Activated CD8-positive, alpha-beta memory T cell treated with anti-CD3 and anti-CD28 coated beads, Interleukin-2, amount 10 ng/mL, durations not matched to agents 7 days and 5 days (primary cell): ENCODE measurements at regions not wholly inside any gene's neighbourhood (a gene's known extent, or its start where the extent isn't known, plus 50 kb on each side); places are given as distances from the start of the nearest gene placed in this dataset.

ENCODE experiments used
- ATAC-seq: fragments of 150-1000 bp; cut with Tn5 transposase; one replicate; pipeline ENCODE4 v1.10.0; 2021; ENCODE audit warnings: moderate library complexity
- CTCF ChIA-PET: fragments of 350-600 bp; sonication (Branson Sonifier 250); formaldehyde crosslinking; loops from one replicate; lab custom pipeline; 2021; ENCODE audit warnings: antibody characterized with exemption; lab: Charles Lee
- DNase-seq: peaks from one replicate; pipeline ENCODE4 v3.0.0-alpha.2; 2020
- H3K27ac Mint-ChIP-seq: one replicate; pipeline ENCODE4 v1.8.0; 2021; ENCODE audit warnings: mild to moderate bottlenecking, mixed read lengths
- H3K27me3 Mint-ChIP-seq: one replicate; pipeline ENCODE4 v1.8.0; 2021; ENCODE audit warnings: mixed read lengths
- H3K36me3 Mint-ChIP-seq: one replicate; pipeline ENCODE4 v1.8.0; 2021; ENCODE audit warnings: mild to moderate bottlenecking, mixed read lengths
- H3K4me1 Mint-ChIP-seq: one replicate; pipeline ENCODE4 v1.8.0; 2021; ENCODE audit warnings: mixed read lengths
- H3K4me3 Mint-ChIP-seq: one replicate; pipeline ENCODE4 v1.8.0; 2021; ENCODE audit warnings: mild to moderate bottlenecking, moderate library complexity, mixed read lengths
- H3K9me3 Mint-ChIP-seq: one replicate; pipeline ENCODE4 v1.8.0; 2022; ENCODE audit warnings: low read depth, mixed read lengths

- Mint-ChIP-seq H3K4me1 (no peaks in the 10 kb centered on the region), H3K36me3 (no peaks in the 10 kb centered on the region), H3K27me3 (no peaks in the 10 kb centered on the region), H3K9me3 (peaks cover 9% of the 10 kb centered on the region), H3K4me3 (no peak overlapping the region), H3K27ac (no peak overlapping the region)
- CTCF ChIA-PET: no interaction called here
- DNase-seq (no peak), ATAC-seq (no peak)
These were observed 480.0 kb downstream of the NLGN4X start for GRCh38 chrX:5748586-5749150.

DNA sequence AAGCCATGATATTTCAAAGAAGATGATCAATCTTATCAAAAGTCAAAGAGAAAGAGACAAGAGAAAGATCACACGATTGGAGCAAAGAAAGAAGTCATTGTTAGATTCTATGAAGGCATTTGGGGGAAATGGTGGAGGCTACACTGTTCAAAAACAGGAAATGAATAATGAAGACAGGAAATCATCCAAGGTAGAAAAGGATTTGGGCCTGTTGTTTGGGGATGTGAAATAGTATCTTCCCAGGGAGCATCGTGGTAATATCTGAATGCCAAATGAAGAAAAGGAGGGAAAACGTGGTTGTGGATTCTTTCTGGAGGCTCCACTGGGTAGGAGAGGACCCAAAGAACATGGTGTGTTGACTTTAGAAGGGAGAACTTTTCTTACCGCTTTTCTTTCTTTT lies 482.4 kb downstream of the NLGN4X start:
- Mint-ChIP-seq H3K36me3 (no peaks in the 10 kb centered on the region), H3K27me3 (no peaks in the 10 kb centered on the region), H3K9me3 (peaks cover 9% of the 10 kb centered on the region), H3K4me3 (no peak overlapping the region), H3K27ac (no peak overlapping the region), H3K4me1 (no peaks in the 10 kb centered on the region)
- ATAC-seq (no peak), DNase-seq (no peak)
- CTCF ChIA-PET: no interaction called here

DNA sequence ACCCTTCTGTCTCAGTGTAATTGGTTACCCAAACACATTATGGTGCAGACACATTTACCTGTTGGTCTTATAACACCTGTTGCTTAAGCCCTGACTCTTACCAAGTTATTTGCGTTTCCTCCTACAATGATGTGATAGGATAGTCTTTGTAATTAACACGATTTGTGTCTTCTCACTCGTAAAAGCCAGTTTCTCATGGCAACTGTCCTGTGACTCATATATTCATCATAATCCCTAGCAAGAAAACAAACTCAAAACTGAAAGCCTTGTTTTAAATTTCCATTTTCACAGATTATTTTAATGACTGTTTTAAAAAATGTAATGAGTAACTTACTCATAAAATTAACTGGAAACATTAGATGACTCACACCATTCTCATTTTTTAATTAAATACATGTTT lies 495.2 kb downstream of the NLGN4X start:
- Mint-ChIP-seq H3K27ac (no peak overlapping the region), H3K4me3 (no peak overlapping the region), H3K27me3 (no peaks in the 10 kb centered on the region), H3K9me3 (peaks cover 2% of the 10 kb centered on the region), H3K4me1 (no peaks in the 10 kb centered on the region), H3K36me3 (no peaks in the 10 kb centered on the region)
- ATAC-seq (no peak), DNase-seq (no peak)
- CTCF ChIA-PET: no interaction called here

GRCh38 chrX:5730556-5730955 lies 498.1 kb downstream of the NLGN4X start:
- H3K27ac Mint-ChIP-seq: no peak overlapping the region
- CTCF ChIA-PET: no interaction called here
- no peak overlapping the region for H3K4me3 Mint-ChIP-seq
- H3K4me1 Mint-ChIP-seq: no peaks in the 10 kb centered on the region
- no peaks in the 10 kb centered on the region for H3K27me3 Mint-ChIP-seq
- peaks cover 2% of the 10 kb centered on the region for H3K9me3 Mint-ChIP-seq
- no peaks in the 10 kb centered on the region for H3K36me3 Mint-ChIP-seq
- ATAC-seq: no peak
- no peak for DNase-seq

DNA sequence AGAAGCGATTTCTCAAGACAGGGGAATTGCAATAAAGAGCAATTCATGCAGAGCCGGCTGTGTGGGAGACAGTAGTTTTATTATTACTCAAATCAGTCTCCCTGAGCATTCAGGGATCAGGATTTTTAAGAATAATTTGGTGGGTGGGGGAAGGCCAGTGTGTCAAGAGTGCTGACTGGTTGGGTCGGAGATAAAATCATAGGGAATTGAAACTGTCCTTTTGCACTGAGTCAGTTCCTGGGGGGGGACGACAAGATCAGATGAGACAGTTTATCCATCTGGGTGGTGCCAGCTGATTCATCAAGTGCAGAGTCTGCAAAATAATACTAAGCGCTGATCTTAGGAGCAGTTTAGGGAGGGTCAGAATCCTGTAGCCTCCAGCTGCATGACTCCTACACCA lies 502.4 kb downstream of the NLGN4X start:
- peaks cover 5% of the 10 kb centered on the region for H3K9me3 Mint-ChIP-seq
- CTCF ChIA-PET: no interaction called here
- no peak overlapping the region for H3K27ac Mint-ChIP-seq
- ATAC-seq: no peak
- no peak overlapping the region for H3K4me3 Mint-ChIP-seq
- no peak for DNase-seq
- no peaks in the 10 kb centered on the region for H3K36me3 Mint-ChIP-seq
- H3K4me1 Mint-ChIP-seq: no peaks in the 10 kb centered on the region
- no peaks in the 10 kb centered on the region for H3K27me3 Mint-ChIP-seq

- Mint-ChIP-seq H3K9me3 (peaks cover 3% of the 10 kb centered on the region), H3K27me3 (no peaks in the 10 kb centered on the region), H3K4me3 (no peak overlapping the region), H3K27ac (no peak overlapping the region), H3K36me3 (no peaks in the 10 kb centered on the region), H3K4me1 (no peaks in the 10 kb centered on the region)
- ATAC-seq: no peak
- CTCF ChIA-PET: no interaction called here
- no peak for DNase-seq
These were observed 504.5 kb downstream of the NLGN4X start for GRCh38 chrX:5724123-5724522.

GRCh38 chrX:5718651-5719050 lies 510.0 kb downstream of the NLGN4X start:
- H3K9me3 Mint-ChIP-seq: peaks cover 4% of the 10 kb centered on the region
- DNase-seq (no peak), ATAC-seq (no peak)
- no peaks in the 10 kb centered on the region for H3K27me3 Mint-ChIP-seq
- H3K36me3 Mint-ChIP-seq: no peaks in the 10 kb centered on the region
- no peak overlapping the region for H3K27ac Mint-ChIP-seq
- H3K4me1 Mint-ChIP-seq: no peaks in the 10 kb centered on the region
- no peak overlapping the region for H3K4me3 Mint-ChIP-seq
- CTCF ChIA-PET: no interaction called here

- H3K4me3 Mint-ChIP-seq: no peak overlapping the region
These were observed 512.0 kb downstream of the NLGN4X start for GRCh38 chrX:5716666-5717065.

GRCh38 chrX:5708251-5708650 lies 520.4 kb downstream of the NLGN4X start:
- Mint-ChIP-seq H3K27ac (no peak overlapping the region), H3K36me3 (no peaks in the 10 kb centered on the region), H3K9me3 (no peaks in the 10 kb centered on the region), H3K27me3 (no peaks in the 10 kb centered on the region), H3K4me3 (no peak overlapping the region), H3K4me1 (no peaks in the 10 kb centered on the region)
- DNase-seq (no peak), ATAC-seq (no peak)
- CTCF ChIA-PET: no interaction called here

More at GRCh38 chrX:5716666-5717065, 512.0 kb downstream of the NLGN4X start:
- Mint-ChIP-seq H3K27ac (no peak overlapping the region), H3K9me3 (peaks cover 4% of the 10 kb centered on the region), H3K4me1 (no peaks in the 10 kb centered on the region), H3K36me3 (no peaks in the 10 kb centered on the region), H3K27me3 (no peaks in the 10 kb centered on the region)
- ATAC-seq: no peak
- CTCF ChIA-PET: no interaction called here
- no peak for DNase-seq

DNA sequence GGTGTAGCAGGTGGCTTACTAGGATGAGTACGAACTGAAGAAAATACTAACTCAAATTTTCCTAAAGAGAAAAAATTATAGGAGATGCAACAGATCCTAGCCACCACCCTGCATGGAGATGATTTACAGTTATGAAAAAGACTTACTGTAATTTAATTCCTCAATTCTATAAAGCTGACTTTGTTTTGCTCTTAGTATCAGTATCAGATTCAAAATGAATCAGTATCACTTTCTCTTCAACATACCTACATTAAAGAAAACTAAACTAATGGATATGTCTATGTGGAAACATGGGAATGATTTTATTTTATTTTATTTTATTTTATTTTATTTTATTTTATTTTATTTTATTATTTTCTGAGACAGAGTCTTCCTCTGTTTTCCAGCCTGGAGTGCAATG lies 525.8 kb downstream of the NLGN4X start:
- CTCF ChIA-PET: no interaction called here
- Mint-ChIP-seq H3K27ac (no peak overlapping the region), H3K9me3 (no peaks in the 10 kb centered on the region), H3K4me1 (no peaks in the 10 kb centered on the region), H3K27me3 (no peaks in the 10 kb centered on the region), H3K36me3 (no peaks in the 10 kb centered on the region), H3K4me3 (no peak overlapping the region)
- DNase-seq (no peak), ATAC-seq (no peak)

DNA sequence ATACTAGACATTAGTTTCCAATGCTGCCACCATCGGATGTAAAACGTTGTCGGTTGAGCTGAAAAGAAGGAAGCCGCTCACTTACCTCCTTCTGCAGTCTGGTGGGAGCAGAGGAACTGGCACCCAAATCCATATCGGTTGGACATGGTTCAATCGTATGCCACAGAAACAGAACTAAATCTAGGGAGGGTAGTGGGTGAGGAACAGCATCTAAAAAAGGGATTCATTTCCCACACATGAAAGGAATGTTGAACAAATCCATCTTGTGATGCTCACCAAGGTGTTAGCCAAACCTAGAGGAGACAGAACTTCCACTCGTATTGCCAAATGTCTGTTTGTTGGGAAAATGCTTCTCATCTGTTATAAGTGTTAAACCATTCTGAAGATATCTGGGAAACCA lies 532.7 kb downstream of the NLGN4X start:
- Mint-ChIP-seq H3K9me3 (no peaks in the 10 kb centered on the region), H3K4me3 (no peak overlapping the region), H3K4me1 (no peaks in the 10 kb centered on the region), H3K36me3 (no peaks in the 10 kb centered on the region), H3K27me3 (no peaks in the 10 kb centered on the region), H3K27ac (no peak overlapping the region)
- ATAC-seq: no peak
- no peak for DNase-seq
- CTCF ChIA-PET: no interaction called here

GRCh38 chrX:5683996-5684395 lies 544.7 kb downstream of the NLGN4X start:
- Mint-ChIP-seq H3K36me3 (no peaks in the 10 kb centered on the region), H3K4me1 (no peaks in the 10 kb centered on the region), H3K9me3 (peaks cover 4% of the 10 kb centered on the region), H3K27ac (no peak overlapping the region), H3K4me3 (no peak overlapping the region), H3K27me3 (no peaks in the 10 kb centered on the region)
- no peak for DNase-seq
- ATAC-seq: no peak
- CTCF ChIA-PET: interaction anchor here (0.9 kb wide), 1 partner anchor 141 kb away, joined by 3 read pairs; no protein-coding TSS in a partner anchor

DNA sequence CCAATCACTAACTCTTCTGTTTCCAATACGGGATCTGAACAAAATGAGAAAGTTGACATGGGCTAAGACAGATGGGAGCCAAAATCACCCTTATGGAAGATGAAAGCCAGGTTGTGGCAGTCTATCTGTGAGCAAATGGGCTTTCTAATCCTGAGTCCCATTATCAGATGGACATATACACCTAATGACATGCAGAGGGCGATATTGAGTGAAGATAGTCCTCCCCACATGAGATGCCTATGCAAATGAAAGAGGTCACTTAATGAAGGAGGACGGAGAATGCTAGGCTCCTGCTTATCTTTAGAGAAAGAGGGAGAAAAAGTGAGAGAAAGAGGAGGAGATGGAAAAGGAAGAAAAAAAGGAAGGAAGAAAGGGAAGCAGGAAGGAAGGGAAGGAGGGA lies 547.5 kb downstream of the NLGN4X start:
- CTCF ChIA-PET: no interaction called here
- no peak for ATAC-seq
- Mint-ChIP-seq H3K27me3 (no peaks in the 10 kb centered on the region), H3K27ac (no peak overlapping the region), H3K9me3 (peaks cover 4% of the 10 kb centered on the region), H3K4me1 (no peaks in the 10 kb centered on the region), H3K4me3 (no peak overlapping the region), H3K36me3 (no peaks in the 10 kb centered on the region)
- DNase-seq: no peak

- DNase-seq (no peak), ATAC-seq (no peak)
- no peak overlapping the region for H3K27ac Mint-ChIP-seq
- H3K4me3 Mint-ChIP-seq: no peak overlapping the region
- CTCF ChIA-PET: no interaction called here
- no peaks in the 10 kb centered on the region for H3K27me3 Mint-ChIP-seq
- no peaks in the 10 kb centered on the region for H3K36me3 Mint-ChIP-seq
- H3K9me3 Mint-ChIP-seq: peaks cover 4% of the 10 kb centered on the region
- H3K4me1 Mint-ChIP-seq: no peaks in the 10 kb centered on the region
These were observed 554.6 kb downstream of the NLGN4X start for GRCh38 chrX:5674036-5674435.

DNA sequence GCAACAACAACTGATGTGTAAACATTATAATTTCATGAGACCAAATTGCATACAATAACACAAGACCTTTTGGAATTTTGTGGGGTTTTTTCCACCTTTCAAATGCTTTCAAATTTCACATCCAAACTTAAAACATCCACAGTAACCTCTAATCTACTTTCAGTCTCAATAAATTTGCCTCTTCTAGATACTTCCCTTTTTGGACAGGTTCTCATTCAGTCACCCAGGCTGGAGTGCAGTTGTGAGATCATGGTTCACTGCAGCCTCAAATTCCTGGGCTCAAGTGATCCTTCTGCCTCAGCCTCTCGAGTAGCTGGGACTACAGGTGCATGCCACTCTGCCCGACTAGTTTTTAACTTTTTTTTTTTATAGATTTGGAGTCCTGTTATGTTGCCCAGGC lies 556.6 kb downstream of the NLGN4X start:
- H3K4me1 Mint-ChIP-seq: no peaks in the 10 kb centered on the region
- no peaks in the 10 kb centered on the region for H3K27me3 Mint-ChIP-seq
- no peak overlapping the region for H3K4me3 Mint-ChIP-seq
- no peak for DNase-seq
- no peak for ATAC-seq
- H3K27ac Mint-ChIP-seq: no peak overlapping the region
- H3K36me3 Mint-ChIP-seq: no peaks in the 10 kb centered on the region
- CTCF ChIA-PET: no interaction called here
- peaks cover 4% of the 10 kb centered on the region for H3K9me3 Mint-ChIP-seq
